SK-N-SH (cell line): ENCODE measurements at regions not wholly inside any gene's neighbourhood (a gene's known extent, or its start where the extent isn't known, plus 50 kb on each side); places are given as distances from the start of the nearest gene placed in this dataset.
A peak's percentile ranks its signal among the peaks of the same experiment; 100 is the strongest.

Source experiments
- CTCF ChIA-PET: fragments of 300-600, 350-600 bp; formaldehyde crosslinking; extraction: SDS; loops from one replicate; lab custom pipeline; 2021; lab: Yijun Ruan, JAX
- POLR2A ChIA-PET: fragments of 350-600 bp; sonication (Branson Sonifier 250); formaldehyde crosslinking; extraction: SDS; loops from one replicate; lab custom pipeline; 2020; ENCODE audit warnings: antibody characterized with exemption, inconsistent platforms; lab: Yijun Ruan, JAX
- DNase-seq: peaks from one replicate; pipeline ENCODE4 v3.0.0; 2012
- H2AFZ ChIP-seq: fragments of 200-600 bp; sonication (generic); 2 replicates; pipeline ENCODE4 v1.8.1; 2016; ENCODE audit warnings: antibody characterized with exemption, mild to moderate bottlenecking, low read depth
- H3F3A ChIP-seq: fragments of 200-600 bp; sonication (generic); replicated peaks from 2 replicates; pipeline ENCODE3; 2016; ENCODE audit warnings: antibody characterized with exemption, mild to moderate bottlenecking; ENCODE audit not compliant: insufficient read depth
- H3K27ac ChIP-seq, 2 experiments: fragments of 200-500 bp in 1 of 2; fragments of 200-600 bp in 1 of 2; sonication (Bioruptor generic) in 1 of 2; sonication (generic), shearing (Covaris generic) in 1 of 2; 2 replicates each; pipeline versions ENCODE4 v1.5.1 to v1.6.1; 2014 to 2016; ENCODE audit warnings: low read depth in 2 of 2, inconsistent platforms in 1 of 2, low read length in 1 of 2, mild to moderate bottlenecking in 1 of 2, mixed read lengths in 1 of 2
- H3K27me3 ChIP-seq: fragments of 200-600 bp; sonication (generic), shearing (Covaris generic); 2 replicates; pipeline ENCODE4 v1.6.1; 2016; ENCODE audit warnings: mixed run types; ENCODE audit not compliant: insufficient read depth
- H3K36me3 ChIP-seq, 2 experiments: fragments of 200-500 bp in 1 of 2; fragments of 200-600 bp in 1 of 2; sonication (Bioruptor generic) in 1 of 2; sonication (generic) in 1 of 2; replicated peaks in 1 of 2; 2 replicates each; pipeline versions ENCODE3 to v1.5.1; 2014 to 2016; ENCODE audit warnings: low read length in 1 of 2, mild to moderate bottlenecking in 1 of 2; ENCODE audit not compliant: insufficient read depth in 2 of 2, control insufficient read depth in 1 of 2
- H3K4me1 ChIP-seq, 2 experiments: fragments of 200-500 bp in 1 of 2; fragments of 200-600 bp in 1 of 2; sonication (Bioruptor generic) in 1 of 2; sonication (generic), shearing (Covaris generic) in 1 of 2; 2 replicates each; pipeline versions ENCODE4 v1.5.1 to v1.6.1; 2014 to 2016; ENCODE audit warnings: low read depth in 1 of 2, low read length in 1 of 2, mixed run types in 1 of 2; ENCODE audit not compliant: insufficient read depth in 2 of 2, control insufficient read depth in 1 of 2
- H3K4me2 ChIP-seq: fragments of 200-600 bp; sonication (generic), shearing (Covaris generic); 2 replicates; pipeline ENCODE4 v1.6.1; 2017; ENCODE audit warnings: mixed run types
- H3K4me3 ChIP-seq, 2 experiments: fragments of 200-500 bp in 1 of 2; fragments of 200-600 bp in 1 of 2; sonication (Bioruptor generic) in 1 of 2; sonication (generic), shearing (Covaris generic) in 1 of 2; 2 replicates each; pipeline versions ENCODE4 v1.5.1 to v1.8.1; 2014 to 2016; ENCODE audit warnings: low read depth in 2 of 2, inconsistent platforms in 1 of 2, low read length in 1 of 2, mild to moderate bottlenecking in 1 of 2, mixed read lengths in 1 of 2, moderate library complexity in 1 of 2
- H3K79me2 ChIP-seq: fragments of 200-600 bp; sonication (generic); 2 replicates; pipeline ENCODE4 v1.8.1; 2017; ENCODE audit warnings: mild to moderate bottlenecking; ENCODE audit not compliant: insufficient read depth
- H3K9ac ChIP-seq: fragments of 200-600 bp; sonication (generic); 2 replicates; pipeline ENCODE4 v1.6.1; 2017; ENCODE audit warnings: mixed run types
- H3K9me2 ChIP-seq: fragments of 200-600 bp; sonication (generic); 2 replicates; pipeline ENCODE4 v1.6.1; 2017; ENCODE audit warnings: mixed run types
- H3K9me3 ChIP-seq: fragments of 200-600 bp; sonication (generic); 2 replicates; pipeline ENCODE4 v1.6.1; 2017; ENCODE audit warnings: mixed run types, mild to moderate bottlenecking, moderate library complexity
- H4K20me1 ChIP-seq: fragments of 200-600 bp; sonication (generic); 2 replicates; pipeline ENCODE4 v1.6.1; 2017; ENCODE audit warnings: mild to moderate bottlenecking, mixed run types; ENCODE audit not compliant: insufficient read depth
- CHD2 ChIP-seq: fragments of 150-350 bp; IDR thresholded peaks from 2 replicates; pipeline ENCODE4 v1.6.1; 2018; ENCODE audit warnings: low read length; ENCODE audit not compliant: partially characterized antibody
- ELF1 ChIP-seq: IDR thresholded peaks from 2 replicates; pipeline ENCODE4 v1.4.0; 2012
- EP300 ChIP-seq, 2 experiments: IDR thresholded peaks; 2 replicates each; pipeline versions ENCODE4 v1.4.0 to v1.6.1; 2012; ENCODE audit warnings: borderline replicate concordance in 1 of 2, low read depth in 1 of 2, low read length in 1 of 2
- FOSL2 ChIP-seq: IDR thresholded peaks from 2 replicates; pipeline ENCODE4 v1.4.0; 2012; ENCODE audit warnings: low read depth, mild to moderate bottlenecking, moderate library complexity, borderline replicate concordance
- FOXM1 ChIP-seq: IDR thresholded peaks from 2 replicates; pipeline ENCODE4 v1.4.0; 2012; ENCODE audit warnings: low read depth, mild to moderate bottlenecking
- GATA2 ChIP-seq: sonication (generic); formaldehyde crosslinking; IDR thresholded peaks from 2 replicates; pipeline ENCODE4 v1.5.0; 2020; ENCODE audit warnings: mild to moderate bottlenecking, missing genetic modification reagents
- MAX ChIP-seq: IDR thresholded peaks from 2 replicates; pipeline ENCODE4 v1.4.0; 2012; ENCODE audit warnings: low read depth
- MEF2A ChIP-seq: IDR thresholded peaks from 2 replicates; pipeline ENCODE4 v1.4.0; 2012; ENCODE audit warnings: low read depth, borderline replicate concordance
- MXI1 ChIP-seq: IDR thresholded peaks from 2 replicates; pipeline ENCODE4 v1.6.1; 2012; ENCODE audit warnings: mild to moderate bottlenecking, low read depth, low read length, improper control_type of control experiment
- NFIC ChIP-seq: IDR thresholded peaks from 2 replicates; pipeline ENCODE4 v1.4.0; 2012; ENCODE audit warnings: borderline replicate concordance
- NRF1 ChIP-seq: IDR thresholded peaks from 2 replicates; pipeline ENCODE4 v1.6.1; 2012; ENCODE audit warnings: low read depth, mild to moderate bottlenecking, low read length
- PBX3 ChIP-seq: IDR thresholded peaks from 2 replicates; pipeline ENCODE4; 2012
- POLR2AphosphoS5 ChIP-seq: IDR thresholded peaks from 2 replicates; pipeline ENCODE4 v1.6.1; 2012; ENCODE audit warnings: low read depth, low read length
- RAD21 ChIP-seq: IDR thresholded peaks from 2 replicates; pipeline ENCODE4 v1.6.1; 2012; ENCODE audit warnings: mild to moderate bottlenecking, low read length
- RXRA ChIP-seq: IDR thresholded peaks from 2 replicates; pipeline ENCODE4 v1.4.0; 2012; ENCODE audit warnings: low read depth, mild to moderate bottlenecking, borderline replicate concordance
- SIN3A ChIP-seq: IDR thresholded peaks from 2 replicates; pipeline ENCODE4 v1.6.1; 2012; ENCODE audit warnings: low read depth, mild to moderate bottlenecking, low read length, moderate library complexity, borderline replicate concordance
- TCF12 ChIP-seq: IDR thresholded peaks from 2 replicates; pipeline ENCODE4 v1.4.0; 2012
- TEAD4 ChIP-seq: IDR thresholded peaks from 2 replicates; pipeline ENCODE4 v1.4.0; 2012; ENCODE audit warnings: mild to moderate bottlenecking, borderline replicate concordance; ENCODE audit not compliant: insufficient read depth
- ZBTB33 ChIP-seq: IDR thresholded peaks from 2 replicates; pipeline ENCODE4 v1.4.0; 2012; ENCODE audit warnings: low read depth, borderline replicate concordance
- WGBS: methylation state at CpG from one replicate; pipeline ENCODE4 v1.1.6; 2017; ENCODE audit warnings: low lambda C conversion rate; 5-methylcytosine and 5-hydroxymethylcytosine counted together
- TF ChIP-seq, protein P1 (sequence below): fragments of 150-350 bp; IDR thresholded peaks from 2 replicates; pipeline ENCODE4 v1.6.1; 2017; ENCODE audit warnings: antibody characterized with exemption, low read length, low read depth, borderline replicate concordance

DNA sequence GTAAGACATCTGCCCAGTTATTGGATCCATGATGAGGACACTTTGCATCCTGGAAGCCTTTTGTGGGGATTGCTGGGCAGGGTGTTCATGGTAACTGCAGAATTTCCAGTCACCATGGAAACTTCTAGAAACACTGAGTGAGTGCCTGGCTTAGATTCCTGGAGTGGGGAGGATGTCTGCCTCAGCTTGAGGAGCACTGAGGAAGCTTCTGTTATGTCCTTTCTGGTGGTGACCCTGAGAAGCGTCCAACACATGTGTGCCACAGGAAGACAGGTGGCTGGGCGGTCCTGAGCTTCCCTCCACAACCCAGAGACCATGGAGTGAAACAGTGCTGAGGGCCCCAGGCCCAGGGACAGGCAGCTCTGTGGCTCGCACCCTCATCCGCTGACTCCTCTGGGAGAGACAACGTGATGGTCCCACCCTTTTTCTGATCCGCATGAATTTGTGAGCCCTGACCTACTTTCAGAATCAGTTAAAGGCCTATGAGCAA is 191.8 kb upstream of the CXCL12 start:
- ChIA-PET POLR2A (no interaction called here), CTCF (no interaction called here)
- H3K4me3 ChIP-seq = no peak overlapping the region
- no peaks in the 10 kb centered on the region for H3K4me1 ChIP-seq
- H3K4me2 ChIP-seq = no peak overlapping the region
- no peaks in the 10 kb centered on the region for H4K20me1 ChIP-seq
- no peaks in the 10 kb centered on the region for H3K9me3 ChIP-seq
- H3K9ac ChIP-seq = no peak overlapping the region
- peak overlapping the region in 1 of 2 experiments; percentile 57; a peak in 2 of 4 replicates for H3K27ac ChIP-seq
- TF ChIP-seq RAD21 (no peak), FOXM1 (no peak), SIN3A (no peak), FOSL2 (no peak), GATA2 (CRISPR knock-in tag) (no peak), TEAD4 (no peak)
- no peaks in the 10 kb centered on the region for H3K79me2 ChIP-seq
- H3K27me3 ChIP-seq = no peaks in the 10 kb centered on the region
- H3F3A ChIP-seq = no peaks in the 10 kb centered on the region
- no peaks in the 10 kb centered on the region for H3K9me2 ChIP-seq
- no peaks in the 10 kb centered on the region for H3K36me3 ChIP-seq
- DNase-seq = no peak
- peak overlapping the region; percentile 18; the same call in 1 of the 2 replicates for H2AFZ ChIP-seq
- 16% methylated on average over 6 of the region's 6 CpGs for WGBS

GRCh38 chr10:44577533-44577932 is 192.6 kb upstream of the CXCL12 start:
- no peak overlapping the region for H3K9ac ChIP-seq
- no peak for TF ChIP-seq TCF12
- no peak for TF ChIP-seq MEF2A
- TF ChIP-seq ELF1 = no peak
- TF ChIP-seq ZBTB33 = no peak
- no peak for TF ChIP-seq MXI1
- no peak for TF ChIP-seq RXRA
- TF ChIP-seq NFIC = no peak
- TF ChIP-seq PBX3 = no peak
- no peak for TF ChIP-seq SIN3A
- no peak for TF ChIP-seq CHD2
- no peak for TF ChIP-seq FOXM1
- TF ChIP-seq, protein P1, sequence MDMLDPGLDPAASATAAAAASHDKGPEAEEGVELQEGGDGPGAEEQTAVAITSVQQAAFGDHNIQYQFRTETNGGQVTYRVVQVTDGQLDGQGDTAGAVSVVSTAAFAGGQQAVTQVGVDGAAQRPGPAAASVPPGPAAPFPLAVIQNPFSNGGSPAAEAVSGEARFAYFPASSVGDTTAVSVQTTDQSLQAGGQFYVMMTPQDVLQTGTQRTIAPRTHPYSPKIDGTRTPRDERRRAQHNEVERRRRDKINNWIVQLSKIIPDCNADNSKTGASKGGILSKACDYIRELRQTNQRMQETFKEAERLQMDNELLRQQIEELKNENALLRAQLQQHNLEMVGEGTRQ = no peak
- no peak for TF ChIP-seq POLR2AphosphoS5
- TF ChIP-seq MAX = no peak
- TF ChIP-seq NRF1 = no peak
- no peak for TF ChIP-seq EP300 (IDR thresholded peaks at IDR 0.05; ENCODE audit: borderline replicate concordance in 1 of 2, low read depth in 1 of 2, low read length in 1 of 2)
- 11% methylated on average over 3 of the region's 3 CpGs for WGBS
- H3K27ac ChIP-seq = peak overlapping the region in 1 of 2 experiments; percentile 57; a peak in 1 of 4 replicates
- no peak overlapping the region for H3K4me3 ChIP-seq
- H3K4me2 ChIP-seq = no peak overlapping the region
- H3K9me2 ChIP-seq = no peaks in the 10 kb centered on the region
- H3K36me3 ChIP-seq = no peaks in the 10 kb centered on the region
- ChIA-PET POLR2A (no interaction called here), CTCF (no interaction called here)
- H3K9me3 ChIP-seq = no peaks in the 10 kb centered on the region
- no peaks in the 10 kb centered on the region for H3K4me1 ChIP-seq
- no peaks in the 10 kb centered on the region for H3K27me3 ChIP-seq
- H4K20me1 ChIP-seq = no peaks in the 10 kb centered on the region
- no peak for DNase-seq
- H3F3A ChIP-seq = no peaks in the 10 kb centered on the region
- 0 out of 2 replicates have a peak overlapping the region, but pooled peaks have one; percentile 30 for H2AFZ ChIP-seq
- no peaks in the 10 kb centered on the region for H3K79me2 ChIP-seq
